Peyer's patch (tissue), 4 donors: ENCODE measurements at regions not wholly inside any gene's neighbourhood (a gene's known extent, or its start where the extent isn't known, plus 50 kb on each side); places are given as distances from the start of the nearest gene placed in this dataset.

ENCODE experiments used
- DNase-seq, 3 donors: peaks; one replicate each; pipeline ENCODE4 v3.0.0-alpha.2; 2017 to 2019
- H3K27ac ChIP-seq, 4 donors: fragments of 200-600 bp; sonication (generic); one replicate each; pipeline ENCODE4 v1.5.1; 2016 to 2019
- H3K27me3 ChIP-seq, 2 donors: fragments of 200-600 bp; sonication (generic); one replicate each; pipeline ENCODE4 v1.5.1; 2019
- H3K36me3 ChIP-seq, 3 donors: fragments of 200-600 bp; sonication (generic); one replicate each; pipeline ENCODE4 v1.5.1; 2016 to 2019
- H3K4me1 ChIP-seq, 4 donors: fragments of 200-600 bp; sonication (generic); one replicate each; pipeline ENCODE4 v1.5.1; 2016 to 2019
- H3K4me3 ChIP-seq, 4 donors: fragments of 200-600 bp; sonication (generic); 1 replicate in 3 of 4; 2 replicates in 1 of 4; pipeline ENCODE4 v1.5.1; 2016 to 2019; ENCODE audit warnings: mild to moderate bottlenecking in 1 of 4
- H3K9me3 ChIP-seq, 4 donors: fragments of 200-600 bp; sonication (generic); one replicate each; pipeline ENCODE4 v1.5.1; 2016 to 2019; ENCODE audit warnings: mild to moderate bottlenecking in 1 of 4
- POLR2A ChIP-seq, 2 donors: fragments of 450-650 bp; IDR thresholded peaks; one replicate each; pipeline ENCODE4 v1.5.1; 2017; ENCODE audit warnings: antibody characterized with exemption in 2 of 2, mild to moderate bottlenecking in 2 of 2, moderate library complexity in 2 of 2
- TF ChIP-seq, protein P1 (sequence below), 6 experiments: fragments of 450-650 bp in 4 of 6; fragments of 200-600 bp in 2 of 6; sonication (generic) in 1 of 6; IDR thresholded peaks; one replicate each; pipeline ENCODE4 v1.5.1; 2017 to 2019; ENCODE audit warnings: antibody characterized with exemption in 6 of 6, mild to moderate bottlenecking in 3 of 6, moderate library complexity in 1 of 6

DNA sequence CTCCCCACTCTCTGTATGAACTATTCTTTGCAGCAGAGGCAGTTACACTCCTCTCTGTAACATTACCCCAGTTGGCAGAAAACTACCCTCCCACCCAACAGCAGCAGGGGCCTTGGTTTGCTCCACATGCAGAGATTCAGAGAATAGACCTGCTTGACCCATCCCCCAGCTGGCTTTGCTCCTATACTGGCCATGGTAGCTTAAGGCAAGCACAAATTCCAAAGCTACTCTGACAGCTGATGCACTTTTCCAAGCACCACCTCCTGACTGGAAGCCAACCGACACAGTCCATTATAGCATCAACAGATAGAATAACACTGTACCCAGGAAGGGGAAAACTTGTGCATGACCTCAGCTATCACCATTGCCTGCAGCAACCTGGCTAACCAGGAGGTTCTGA lies 846.5 kb upstream of the NCAM2 start:
- DNase-seq, result no peak
- H3K36me3 ChIP-seq, result no peaks in the 10 kb centered on the region
- H3K9me3 ChIP-seq, result peaks cover 0 to 10% (median 4%) of the 10 kb centered on the region in 4 donors
- H3K27me3 ChIP-seq, result no peaks in the 10 kb centered on the region
- no peak overlapping the region for H3K4me3 ChIP-seq
- no peaks in the 10 kb centered on the region for H3K4me1 ChIP-seq
- no peak overlapping the region for H3K27ac ChIP-seq
- no peak for TF ChIP-seq POLR2A (IDR thresholded peaks at IDR 0.05)
- TF ChIP-seq, protein P1, sequence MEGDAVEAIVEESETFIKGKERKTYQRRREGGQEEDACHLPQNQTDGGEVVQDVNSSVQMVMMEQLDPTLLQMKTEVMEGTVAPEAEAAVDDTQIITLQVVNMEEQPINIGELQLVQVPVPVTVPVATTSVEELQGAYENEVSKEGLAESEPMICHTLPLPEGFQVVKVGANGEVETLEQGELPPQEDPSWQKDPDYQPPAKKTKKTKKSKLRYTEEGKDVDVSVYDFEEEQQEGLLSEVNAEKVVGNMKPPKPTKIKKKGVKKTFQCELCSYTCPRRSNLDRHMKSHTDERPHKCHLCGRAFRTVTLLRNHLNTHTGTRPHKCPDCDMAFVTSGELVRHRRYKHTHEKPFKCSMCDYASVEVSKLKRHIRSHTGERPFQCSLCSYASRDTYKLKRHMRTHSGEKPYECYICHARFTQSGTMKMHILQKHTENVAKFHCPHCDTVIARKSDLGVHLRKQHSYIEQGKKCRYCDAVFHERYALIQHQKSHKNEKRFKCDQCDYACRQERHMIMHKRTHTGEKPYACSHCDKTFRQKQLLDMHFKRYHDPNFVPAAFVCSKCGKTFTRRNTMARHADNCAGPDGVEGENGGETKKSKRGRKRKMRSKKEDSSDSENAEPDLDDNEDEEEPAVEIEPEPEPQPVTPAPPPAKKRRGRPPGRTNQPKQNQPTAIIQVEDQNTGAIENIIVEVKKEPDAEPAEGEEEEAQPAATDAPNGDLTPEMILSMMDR (IDR thresholded peaks at IDR 0.05), result no peak

DNA sequence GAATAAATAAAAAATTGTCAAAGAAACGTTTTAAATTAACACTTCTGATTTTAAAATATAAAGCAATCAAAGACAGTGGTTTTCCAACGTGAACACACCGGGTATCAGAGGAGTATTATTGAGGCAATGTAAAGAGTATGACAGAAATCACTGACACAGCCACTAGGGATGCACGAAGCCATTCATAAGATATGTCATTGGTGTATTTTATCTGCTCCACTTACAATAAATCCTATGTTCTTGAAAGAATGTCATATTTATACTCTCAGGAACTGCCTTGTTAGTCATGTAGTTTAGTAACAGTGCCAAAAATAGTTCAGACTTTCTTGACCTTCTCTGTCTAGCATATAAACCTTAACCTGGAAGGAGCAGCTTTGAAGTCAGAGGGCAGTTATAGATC lies 835.0 kb upstream of the NCAM2 start:
- TF ChIP-seq, protein P1 (IDR thresholded peaks at IDR 0.05), result no peak
- no peak for TF ChIP-seq POLR2A (IDR thresholded peaks at IDR 0.05)
- no peaks in the 10 kb centered on the region for H3K4me1 ChIP-seq
- no peak for DNase-seq
- H3K9me3 ChIP-seq, result peaks cover 0 to 4% (median 0%) of the 10 kb centered on the region in 4 donors
- no peaks in the 10 kb centered on the region for H3K36me3 ChIP-seq
- H3K27ac ChIP-seq, result no peak overlapping the region
- no peaks in the 10 kb centered on the region for H3K27me3 ChIP-seq
- H3K4me3 ChIP-seq, result no peak overlapping the region

DNA sequence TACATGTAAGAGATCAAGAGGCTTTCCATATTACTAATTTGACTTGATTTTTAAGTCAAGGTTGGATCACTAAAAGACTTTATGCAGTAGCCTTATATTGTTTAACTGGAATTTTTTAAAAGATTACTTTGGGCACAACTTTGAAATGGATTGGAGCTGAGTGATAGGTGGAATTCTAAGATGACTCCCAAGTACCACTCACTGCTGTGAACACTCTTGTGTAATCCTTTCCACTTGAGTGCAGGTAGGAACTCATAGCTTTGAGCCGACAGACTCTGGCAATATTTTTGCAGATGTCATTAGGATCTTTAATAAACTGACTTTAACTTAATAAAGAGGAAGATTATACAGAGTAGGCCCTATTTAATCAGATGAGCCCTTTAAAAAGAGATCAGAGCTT lies 831.1 kb upstream of the NCAM2 start:
- no peak for DNase-seq
- no peak overlapping the region for H3K27ac ChIP-seq
- no peaks in the 10 kb centered on the region for H3K36me3 ChIP-seq
- TF ChIP-seq POLR2A (IDR thresholded peaks at IDR 0.05), result no peak
- TF ChIP-seq, protein P1 (IDR thresholded peaks at IDR 0.05), result no peak
- no peaks in the 10 kb centered on the region for H3K9me3 ChIP-seq
- no peaks in the 10 kb centered on the region for H3K27me3 ChIP-seq
- H3K4me1 ChIP-seq, result no peaks in the 10 kb centered on the region
- no peak overlapping the region for H3K4me3 ChIP-seq

DNA sequence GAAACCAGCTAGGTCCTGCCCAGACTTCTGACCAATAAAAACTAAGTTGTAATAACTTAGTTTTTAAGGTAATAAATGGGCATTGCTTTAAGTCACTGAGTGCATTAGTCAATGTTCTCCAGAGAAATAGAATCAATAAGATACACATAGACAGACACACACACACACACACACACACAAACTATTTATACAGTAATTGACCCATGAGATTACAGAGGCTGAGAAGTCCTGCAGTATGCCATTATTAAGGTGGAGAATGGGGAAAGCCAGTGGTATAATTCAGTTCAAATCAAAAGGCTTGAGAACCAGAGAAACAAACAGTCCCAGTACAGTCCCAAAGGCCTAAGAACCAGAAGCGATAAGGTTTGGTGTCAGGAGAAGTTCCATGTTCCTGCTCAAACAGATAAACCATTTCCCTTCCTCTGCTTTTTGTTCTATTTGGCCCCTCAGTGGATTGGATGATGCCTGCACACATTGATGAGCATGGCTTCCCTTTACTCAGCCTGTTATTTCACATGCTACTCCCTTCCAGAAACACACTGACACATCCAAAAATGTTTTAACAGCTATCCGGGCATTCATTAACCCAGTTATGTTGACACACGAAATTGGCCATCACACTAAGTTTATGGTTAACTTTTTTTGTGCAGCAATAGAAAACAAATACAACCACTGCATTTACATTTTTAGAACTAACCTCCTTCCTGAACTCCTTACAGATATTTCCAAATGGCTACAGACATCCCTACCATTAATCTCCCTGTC lies 828.2 kb upstream of the NCAM2 start:
- TF ChIP-seq, protein P1 (IDR thresholded peaks at IDR 0.05), result no peak
- TF ChIP-seq POLR2A (IDR thresholded peaks at IDR 0.05), result no peak
- Histone ChIP-seq H3K4me3 (no peak overlapping the region), H3K9me3 (no peaks in the 10 kb centered on the region), H3K27ac (no peak overlapping the region), H3K27me3 (no peaks in the 10 kb centered on the region), H3K4me1 (no peaks in the 10 kb centered on the region), H3K36me3 (no peaks in the 10 kb centered on the region)
- DNase-seq, result no peak

DNA sequence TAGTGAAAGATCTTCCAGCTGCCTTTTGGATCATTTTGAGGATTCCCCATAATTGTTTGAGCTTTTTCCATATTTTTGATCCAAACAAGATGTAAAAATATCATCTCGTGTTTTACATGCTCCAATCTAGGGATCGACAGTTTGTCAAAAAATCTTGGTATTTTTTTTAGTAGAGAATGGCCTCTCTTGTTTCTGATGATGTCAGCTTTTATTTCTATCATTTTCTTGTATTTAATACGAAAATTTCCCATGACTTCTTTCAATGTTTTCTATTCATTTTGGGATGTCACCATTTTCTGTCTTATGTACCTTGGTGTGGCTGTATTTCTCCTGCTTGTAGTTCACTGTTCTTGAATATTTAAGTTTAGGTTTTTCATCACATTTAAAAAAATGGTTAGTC lies 812.0 kb upstream of the NCAM2 start:
- peaks cover 0 to 4% (median 0%) of the 10 kb centered on the region in 4 donors for H3K9me3 ChIP-seq
- H3K4me1 ChIP-seq, result no peaks in the 10 kb centered on the region
- H3K4me3 ChIP-seq, result no peak overlapping the region
- TF ChIP-seq, protein P1 (IDR thresholded peaks at IDR 0.05), result no peak
- TF ChIP-seq POLR2A (IDR thresholded peaks at IDR 0.05), result no peak
- H3K27ac ChIP-seq, result no peak overlapping the region
- H3K27me3 ChIP-seq, result no peaks in the 10 kb centered on the region
- H3K36me3 ChIP-seq, result no peaks in the 10 kb centered on the region
- DNase-seq, result no peak
